ENCODE measurements at regions not wholly inside any gene's neighbourhood (a gene's known extent, or its start where the extent isn't known, plus 50 kb on each side); places are given as distances from the start of the nearest gene placed in this dataset.

DNA sequence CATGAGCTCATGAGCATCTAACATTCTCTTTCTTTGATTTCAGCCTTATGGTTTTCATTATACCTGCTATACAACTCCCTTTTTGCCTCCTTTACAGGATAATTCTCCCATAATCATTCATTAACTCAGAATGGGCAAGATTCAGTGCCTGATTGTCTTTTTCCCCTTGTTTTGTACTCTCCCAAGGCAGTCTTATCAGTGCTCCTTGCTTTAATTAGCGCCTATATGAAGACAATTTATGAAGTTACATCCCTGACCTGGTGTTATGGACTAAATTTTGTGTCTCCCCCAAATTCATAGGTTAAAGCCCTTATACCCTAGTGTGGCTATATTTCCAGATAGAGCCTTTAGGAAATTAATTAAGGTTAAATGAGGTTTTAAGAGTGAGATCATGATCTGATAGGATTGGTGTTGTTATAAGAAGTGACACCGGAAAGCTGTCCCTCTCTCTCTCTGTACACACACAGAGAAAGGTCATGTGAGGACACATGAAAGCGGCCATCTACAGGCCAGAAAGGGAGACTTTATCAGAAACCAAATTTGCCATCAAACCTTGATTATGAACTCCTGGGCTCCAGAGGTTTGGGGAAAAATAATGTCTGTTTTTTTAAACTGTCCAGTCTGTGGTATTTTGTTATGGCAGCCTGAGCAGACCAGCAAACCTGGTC is 185.8 kb upstream of the CHODL start:
- Histone ChIP-seq H3K4me3 (ENCODE audit: low read length, poor library complexity, severe bottlenecking) (no peak overlapping the region), H3K4me2 (ENCODE audit: low read depth, low read length, poor library complexity, severe bottlenecking) (no peak overlapping the region), H3K36me3 (ENCODE audit: insufficient read depth, low read length) (no peaks in the 10 kb centered on the region), H3K9ac (ENCODE audit: low read depth, low read length, poor library complexity, severe bottlenecking) (no peak overlapping the region), H3K9me3 (ENCODE audit: insufficient read depth, low read depth, low read length) (no peaks in the 10 kb centered on the region), H2AFZ (ENCODE audit: low read length) (no peak overlapping the region), H3K27me3 (ENCODE audit: insufficient read depth, low read length, poor library complexity, severe bottlenecking) (no peaks in the 10 kb centered on the region), H3F3A (ENCODE audit: low read depth) (no peaks in the 10 kb centered on the region), H4K20me1 (ENCODE audit: insufficient read depth, low read length, poor library complexity, severe bottlenecking) (no peaks in the 10 kb centered on the region), H3K79me2 (ENCODE audit: insufficient read depth, low read length) (no peaks in the 10 kb centered on the region), H3K9me2 (replicated peaks; ENCODE audit: low read depth, low read length) (no peaks in the 10 kb centered on the region), H3K4me1 (ENCODE audit: insufficient read depth, low read length, poor library complexity, severe bottlenecking) (no peaks in the 10 kb centered on the region)
- no peak for TF ChIP-seq EZH2phosphoT487 (IDR thresholded peaks at IDR 0.05; ENCODE audit: borderline replicate concordance)
- TF ChIP-seq, protein P1, sequence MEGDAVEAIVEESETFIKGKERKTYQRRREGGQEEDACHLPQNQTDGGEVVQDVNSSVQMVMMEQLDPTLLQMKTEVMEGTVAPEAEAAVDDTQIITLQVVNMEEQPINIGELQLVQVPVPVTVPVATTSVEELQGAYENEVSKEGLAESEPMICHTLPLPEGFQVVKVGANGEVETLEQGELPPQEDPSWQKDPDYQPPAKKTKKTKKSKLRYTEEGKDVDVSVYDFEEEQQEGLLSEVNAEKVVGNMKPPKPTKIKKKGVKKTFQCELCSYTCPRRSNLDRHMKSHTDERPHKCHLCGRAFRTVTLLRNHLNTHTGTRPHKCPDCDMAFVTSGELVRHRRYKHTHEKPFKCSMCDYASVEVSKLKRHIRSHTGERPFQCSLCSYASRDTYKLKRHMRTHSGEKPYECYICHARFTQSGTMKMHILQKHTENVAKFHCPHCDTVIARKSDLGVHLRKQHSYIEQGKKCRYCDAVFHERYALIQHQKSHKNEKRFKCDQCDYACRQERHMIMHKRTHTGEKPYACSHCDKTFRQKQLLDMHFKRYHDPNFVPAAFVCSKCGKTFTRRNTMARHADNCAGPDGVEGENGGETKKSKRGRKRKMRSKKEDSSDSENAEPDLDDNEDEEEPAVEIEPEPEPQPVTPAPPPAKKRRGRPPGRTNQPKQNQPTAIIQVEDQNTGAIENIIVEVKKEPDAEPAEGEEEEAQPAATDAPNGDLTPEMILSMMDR (conservative IDR thresholded peaks at IDR 0.05; ENCODE audit: low read length) = no peak

DNA sequence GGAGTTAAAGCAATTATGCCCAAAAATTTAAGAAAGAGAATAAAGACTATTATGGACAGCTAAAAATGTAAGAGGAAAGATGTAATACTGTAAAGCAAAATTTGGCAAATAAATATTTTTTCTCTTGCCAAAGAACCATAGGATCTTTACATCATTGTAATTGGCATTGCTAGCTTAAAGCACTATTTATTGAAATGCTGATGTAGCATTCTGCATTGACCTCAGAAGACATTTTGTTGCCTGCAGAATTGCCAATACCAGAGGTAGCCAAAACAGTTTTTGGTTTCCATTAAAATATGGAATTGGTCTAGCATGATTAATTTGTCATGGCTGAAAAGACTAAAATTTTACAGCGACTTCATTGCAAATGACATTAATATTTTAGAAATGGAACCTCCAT is 191.5 kb upstream of the CHODL start:
- TF ChIP-seq EZH2phosphoT487 (IDR thresholded peaks at IDR 0.05; ENCODE audit: borderline replicate concordance) = no peak
- TF ChIP-seq, protein P1 (conservative IDR thresholded peaks at IDR 0.05; ENCODE audit: low read length) = no peak
- no peak overlapping the region for H2AFZ ChIP-seq (ENCODE audit: low read length)

DNA sequence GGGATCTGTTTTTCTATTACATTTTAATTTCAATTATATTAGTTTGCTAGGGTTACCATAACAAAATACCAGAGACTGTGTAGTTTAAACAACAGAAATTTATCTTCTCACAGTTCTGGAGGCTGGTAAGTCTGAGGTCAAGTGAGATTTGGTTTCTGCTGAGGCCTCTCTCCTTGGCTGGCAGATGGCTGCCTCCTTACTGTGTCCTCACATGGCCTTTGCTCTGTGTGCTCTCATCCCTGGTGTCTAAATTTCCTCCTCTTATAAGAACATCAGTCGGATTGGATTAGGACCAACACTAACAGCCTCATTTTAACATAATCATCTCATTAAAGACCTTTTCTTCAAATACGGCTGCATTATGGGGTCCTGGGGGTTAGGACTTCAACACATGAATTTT is 195.2 kb upstream of the CHODL start:
- no peak overlapping the region for H3K4me3 ChIP-seq (ENCODE audit: low read length, poor library complexity, severe bottlenecking)
- H3K9ac ChIP-seq (ENCODE audit: low read depth, low read length, poor library complexity, severe bottlenecking) = no peak overlapping the region
- H3K9me3 ChIP-seq (ENCODE audit: insufficient read depth, low read depth, low read length) = no peaks in the 10 kb centered on the region
- H3K4me2 ChIP-seq (ENCODE audit: low read depth, low read length, poor library complexity, severe bottlenecking) = no peak overlapping the region
- no peaks in the 10 kb centered on the region for H3K36me3 ChIP-seq (ENCODE audit: insufficient read depth, low read length)
- no peaks in the 10 kb centered on the region for H4K20me1 ChIP-seq (ENCODE audit: insufficient read depth, low read length, poor library complexity, severe bottlenecking)
- no peaks in the 10 kb centered on the region for H3K9me2 ChIP-seq (replicated peaks; ENCODE audit: low read depth, low read length)
- no peaks in the 10 kb centered on the region for H3K4me1 ChIP-seq (ENCODE audit: insufficient read depth, low read length, poor library complexity, severe bottlenecking)
- no peaks in the 10 kb centered on the region for H3K79me2 ChIP-seq (ENCODE audit: insufficient read depth, low read length)
- H2AFZ ChIP-seq (ENCODE audit: low read length) = no peak overlapping the region
- no peaks in the 10 kb centered on the region for H3F3A ChIP-seq (ENCODE audit: low read depth)
- no peaks in the 10 kb centered on the region for H3K27me3 ChIP-seq (ENCODE audit: insufficient read depth, low read length, poor library complexity, severe bottlenecking)
- no peak for TF ChIP-seq EZH2phosphoT487 (IDR thresholded peaks at IDR 0.05; ENCODE audit: borderline replicate concordance)
- TF ChIP-seq, protein P1 (conservative IDR thresholded peaks at IDR 0.05; ENCODE audit: low read length) = no peak

More for the DNA sequence above, 191.5 kb upstream of the CHODL start:
- Histone ChIP-seq H3K9me3 (ENCODE audit: insufficient read depth, low read depth, low read length) (no peaks in the 10 kb centered on the region), H3K9me2 (replicated peaks; ENCODE audit: low read depth, low read length) (no peaks in the 10 kb centered on the region), H3K27me3 (ENCODE audit: insufficient read depth, low read length, poor library complexity, severe bottlenecking) (no peaks in the 10 kb centered on the region), H3K79me2 (ENCODE audit: insufficient read depth, low read length) (no peaks in the 10 kb centered on the region), H3K4me1 (ENCODE audit: insufficient read depth, low read length, poor library complexity, severe bottlenecking) (no peaks in the 10 kb centered on the region), H3K4me2 (ENCODE audit: low read depth, low read length, poor library complexity, severe bottlenecking) (no peak overlapping the region), H3F3A (ENCODE audit: low read depth) (no peaks in the 10 kb centered on the region), H3K4me3 (ENCODE audit: low read length, poor library complexity, severe bottlenecking) (no peak overlapping the region), H4K20me1 (ENCODE audit: insufficient read depth, low read length, poor library complexity, severe bottlenecking) (no peaks in the 10 kb centered on the region), H3K9ac (ENCODE audit: low read depth, low read length, poor library complexity, severe bottlenecking) (no peak overlapping the region), H3K36me3 (ENCODE audit: insufficient read depth, low read length) (no peaks in the 10 kb centered on the region)

Measured in Loucy (cell line).